Colonic mucosa (tissue), 4 donors: ENCODE measurements at regions not wholly inside any gene's neighbourhood (a gene's known extent, or its start where the extent isn't known, plus 50 kb on each side); places are given as distances from the start of the nearest gene placed in this dataset.

Experiments used
- DNase-seq: peaks from one replicate; pipeline ENCODE4 v3.0.0-alpha.2; 2020
- H3K27ac ChIP-seq: fragments of 200-600 bp; one replicate; pipeline ENCODE4 v1.8.0; 2021
- H3K27me3 ChIP-seq: fragments of 200-600 bp; one replicate; pipeline ENCODE4 v1.8.0; 2021
- H3K36me3 ChIP-seq: fragments of 200-600 bp; one replicate; pipeline ENCODE4 v1.8.0; 2021
- H3K4me1 ChIP-seq: fragments of 200-600 bp; one replicate; pipeline ENCODE4 v1.8.0; 2021; ENCODE audit warnings: mild to moderate bottlenecking
- H3K4me3 ChIP-seq: fragments of 200-600 bp; one replicate; pipeline ENCODE4 v1.8.0; 2021
- H3K9ac ChIP-seq, 2 donors: one replicate each; pipeline ENCODE4 v1.7.0; 2013; ENCODE audit warnings: control low read depth in 2 of 2, low read depth in 2 of 2, low read length in 2 of 2
- H3K9me3 ChIP-seq: fragments of 200-600 bp; one replicate; pipeline ENCODE4 v1.8.0; 2021
- CTCF ChIP-seq: fragments of 200-600 bp; IDR thresholded peaks from one replicate; pipeline ENCODE4 v1.8.0; 2022; ENCODE audit warnings: antibody characterized with exemption, mild to moderate bottlenecking
- intact Hi-C: fragments of 100-400 bp; cut with DNase I; formaldehyde crosslinking; loops from one replicate; pipeline ENCODE4 v1.14.1; 2022
- donor health status: healthy.
- donor health status: DM: no; HTN: no; CAD: no.
- donor health status: DM: no; HTN: no; CAD: no.

- intact Hi-C loops: no loop called here
- H3K27me3 ChIP-seq: no peaks in the 10 kb centered on the region
- no peak overlapping the region for H3K4me3 ChIP-seq
- no peak overlapping the region for H3K9ac ChIP-seq
- no peak for TF ChIP-seq CTCF
- no peaks in the 10 kb centered on the region for H3K9me3 ChIP-seq
- no peak for DNase-seq
- H3K27ac ChIP-seq: no peak overlapping the region
- H3K4me1 ChIP-seq: no peaks in the 10 kb centered on the region
- H3K36me3 ChIP-seq: no peaks in the 10 kb centered on the region
Measured at GRCh38 chr5:54628050-54628449, 110.5 kb downstream of the SNX18 start.

- Histone ChIP-seq H3K9me3 (no peaks in the 10 kb centered on the region), H3K9ac (no peak overlapping the region), H3K27me3 (no peaks in the 10 kb centered on the region), H3K4me3 (no peak overlapping the region), H3K27ac (no peak overlapping the region), H3K4me1 (no peaks in the 10 kb centered on the region), H3K36me3 (no peaks in the 10 kb centered on the region)
- intact Hi-C loops: no loop called here
- no peak for TF ChIP-seq CTCF
- DNase-seq: no peak
Measured at GRCh38 chr5:54626407-54626806, 108.8 kb downstream of the SNX18 start.

GRCh38 chr5:54624805-54625568 lies 107.4 kb downstream of the SNX18 start:
- TF ChIP-seq CTCF: no peak
- Histone ChIP-seq H3K27ac (no peak overlapping the region), H3K9ac (no peak overlapping the region), H3K9me3 (no peaks in the 10 kb centered on the region), H3K36me3 (no peaks in the 10 kb centered on the region), H3K4me1 (no peaks in the 10 kb centered on the region), H3K27me3 (no peaks in the 10 kb centered on the region), H3K4me3 (no peak overlapping the region)
- no peak for DNase-seq
- intact Hi-C loops: no loop called here

- Histone ChIP-seq H3K27me3 (no peaks in the 10 kb centered on the region), H3K4me1 (no peaks in the 10 kb centered on the region), H3K9ac (no peak overlapping the region), H3K27ac (no peak overlapping the region), H3K9me3 (no peaks in the 10 kb centered on the region), H3K36me3 (no peaks in the 10 kb centered on the region), H3K4me3 (no peak overlapping the region)
- no peak for TF ChIP-seq CTCF
- intact Hi-C loops: no loop called here
- DNase-seq: no peak
Measured at GRCh38 chr5:54621709-54622108, 104.2 kb downstream of the SNX18 start.

- H3K4me1 ChIP-seq: no peaks in the 10 kb centered on the region
- no peak overlapping the region for H3K9ac ChIP-seq
- DNase-seq: no peak
- H3K36me3 ChIP-seq: no peaks in the 10 kb centered on the region
- no peak overlapping the region for H3K27ac ChIP-seq
- no peaks in the 10 kb centered on the region for H3K9me3 ChIP-seq
- TF ChIP-seq CTCF: no peak
- H3K4me3 ChIP-seq: no peak overlapping the region
- H3K27me3 ChIP-seq: no peaks in the 10 kb centered on the region
- intact Hi-C loops: no loop called here
Measured at GRCh38 chr5:54621048-54621447, 103.5 kb downstream of the SNX18 start.
